ENCODE measurements at regions not wholly inside any gene's neighbourhood (a gene's known extent, or its start where the extent isn't known, plus 50 kb on each side); places are given as distances from the start of the nearest gene placed in this dataset.

DNA sequence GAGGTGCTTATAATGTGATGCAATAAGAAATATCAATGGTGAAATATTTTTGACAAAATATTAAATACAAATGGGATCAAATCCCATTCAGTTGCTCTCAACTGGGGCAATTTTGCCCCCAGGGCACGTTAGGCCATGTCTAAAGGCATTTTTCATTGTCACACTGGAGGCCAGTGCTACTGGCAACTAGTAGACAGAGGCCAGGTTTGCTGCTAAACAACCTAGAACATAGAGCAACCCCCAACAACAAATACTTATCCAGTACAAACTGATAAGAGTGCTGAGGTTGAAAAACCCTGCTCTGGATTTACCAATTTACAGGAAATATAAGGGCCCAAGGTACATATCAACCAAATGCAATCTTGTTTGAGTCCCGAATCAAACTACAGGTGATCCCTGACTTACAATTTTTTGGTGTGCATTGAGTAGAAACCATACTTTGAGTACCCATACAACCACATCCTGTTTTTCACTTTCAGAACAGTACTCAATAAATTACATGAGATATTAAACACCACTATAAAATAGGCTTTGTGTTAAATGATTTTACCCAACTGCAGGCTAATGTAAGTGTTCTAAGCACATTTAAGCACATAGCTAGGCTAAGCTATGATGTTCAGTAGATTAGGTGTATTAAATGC lies 237.5 kb downstream of the HNRNPD start:
- H3K9me3 ChIP-seq (ENCODE audit: control insufficient read depth, insufficient read depth, low read length), result no peaks in the 10 kb centered on the region
- no peak overlapping the region for H3K27ac ChIP-seq (ENCODE audit: low read depth, low read length)
- H3K79me2 ChIP-seq (ENCODE audit: control insufficient read depth, low read length), result no peaks in the 10 kb centered on the region
- H3K4me1 ChIP-seq (ENCODE audit: control insufficient read depth, low read length), result no peaks in the 10 kb centered on the region
- H4K20me1 ChIP-seq (ENCODE audit: control insufficient read depth, insufficient read depth, low read depth, low read length), result no peaks in the 10 kb centered on the region
- H3K4me3 ChIP-seq (ENCODE audit: low read length), result no peak overlapping the region
- no peak for TF ChIP-seq EZH2phosphoT487 (IDR thresholded peaks at IDR 0.05; ENCODE audit: borderline replicate concordance, low read length)
- TF ChIP-seq CTCF (IDR thresholded peaks at IDR 0.05; ENCODE audit: low read depth, low read length, poor library complexity, severe bottlenecking), result no peak
- H3K4me2 ChIP-seq (ENCODE audit: low read length), result no peak overlapping the region
- peaks cover 6% of the 10 kb centered on the region for H3K27me3 ChIP-seq (ENCODE audit: control insufficient read depth, low read length)
- no peaks in the 10 kb centered on the region for H3K9me2 ChIP-seq (replicated peaks; ENCODE audit: control insufficient read depth, low read length)
- H3K36me3 ChIP-seq (ENCODE audit: control insufficient read depth, low read length), result no peaks in the 10 kb centered on the region
- H3F3A ChIP-seq (ENCODE audit: control insufficient read depth, insufficient read depth), result no peaks in the 10 kb centered on the region

GRCh38 chr4:82128355-82128754 lies 245.4 kb downstream of the HNRNPD start:
- no peaks in the 10 kb centered on the region for H3K36me3 ChIP-seq (ENCODE audit: control insufficient read depth, low read length)
- no peak overlapping the region for H3K4me2 ChIP-seq (ENCODE audit: low read length)
- no peak overlapping the region for H3K4me3 ChIP-seq (ENCODE audit: low read length)
- H3K27ac ChIP-seq (ENCODE audit: low read depth, low read length), result no peak overlapping the region
- no peak for TF ChIP-seq EZH2phosphoT487 (IDR thresholded peaks at IDR 0.05; ENCODE audit: borderline replicate concordance, low read length)
- no peak for TF ChIP-seq CTCF (IDR thresholded peaks at IDR 0.05; ENCODE audit: low read depth, low read length, poor library complexity, severe bottlenecking)
- no peaks in the 10 kb centered on the region for H3K4me1 ChIP-seq (ENCODE audit: control insufficient read depth, low read length)
- H3F3A ChIP-seq (ENCODE audit: control insufficient read depth, insufficient read depth), result no peaks in the 10 kb centered on the region
- no peaks in the 10 kb centered on the region for H3K9me3 ChIP-seq (ENCODE audit: control insufficient read depth, insufficient read depth, low read length)
- no peaks in the 10 kb centered on the region for H3K9me2 ChIP-seq (replicated peaks; ENCODE audit: control insufficient read depth, low read length)
- no peaks in the 10 kb centered on the region for H3K79me2 ChIP-seq (ENCODE audit: control insufficient read depth, low read length)
- no peaks in the 10 kb centered on the region for H4K20me1 ChIP-seq (ENCODE audit: control insufficient read depth, insufficient read depth, low read depth, low read length)
- H3K27me3 ChIP-seq (ENCODE audit: control insufficient read depth, low read length), result peaks cover 3% of the 10 kb centered on the region; the same call in 1 of the 2 replicates

DNA sequence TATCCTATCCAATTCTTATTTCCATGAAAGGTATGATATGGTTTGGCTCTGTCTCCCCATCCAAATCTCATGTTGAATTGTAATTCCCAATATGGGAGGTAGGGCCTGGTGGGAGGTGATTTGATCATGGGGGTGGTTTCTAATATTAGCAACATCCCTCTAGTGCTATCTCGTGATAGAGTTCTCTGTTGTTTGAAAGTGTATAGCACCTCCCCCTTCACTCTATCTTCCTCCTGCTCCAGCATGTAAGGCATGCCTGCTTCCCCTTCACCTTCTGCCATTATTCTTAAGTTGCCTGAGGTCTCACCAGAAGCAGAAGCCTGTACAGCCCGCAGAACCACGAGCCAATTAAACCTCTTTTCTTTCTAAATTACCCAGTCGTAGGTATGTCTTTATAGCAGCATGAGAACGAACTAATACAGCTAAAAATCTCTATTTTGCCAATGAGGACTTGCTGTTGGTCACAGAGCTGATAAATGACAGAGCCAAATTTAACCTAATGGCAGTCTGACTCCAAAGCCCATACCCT lies 247.2 kb downstream of the HNRNPD start:
- Histone ChIP-seq H3K79me2 (ENCODE audit: control insufficient read depth, low read length) (no peaks in the 10 kb centered on the region), H3K9me2 (replicated peaks; ENCODE audit: control insufficient read depth, low read length) (no peaks in the 10 kb centered on the region), H3K4me3 (ENCODE audit: low read length) (no peak overlapping the region), H3K36me3 (ENCODE audit: control insufficient read depth, low read length) (no peaks in the 10 kb centered on the region), H3F3A (ENCODE audit: control insufficient read depth, insufficient read depth) (no peaks in the 10 kb centered on the region), H3K4me1 (ENCODE audit: control insufficient read depth, low read length) (no peaks in the 10 kb centered on the region), H3K27ac (ENCODE audit: low read depth, low read length) (no peak overlapping the region), H3K9me3 (ENCODE audit: control insufficient read depth, insufficient read depth, low read length) (no peaks in the 10 kb centered on the region), H3K4me2 (ENCODE audit: low read length) (no peak overlapping the region), H4K20me1 (ENCODE audit: control insufficient read depth, insufficient read depth, low read depth, low read length) (no peaks in the 10 kb centered on the region), H3K27me3 (ENCODE audit: control insufficient read depth, low read length) (peaks cover 3% of the 10 kb centered on the region; the same call in 1 of the 2 replicates)
- TF ChIP-seq CTCF (IDR thresholded peaks at IDR 0.05; ENCODE audit: low read depth, low read length, poor library complexity, severe bottlenecking), result no peak

Measured in DOHH2 (cell line).